Neural progenitor cell (in vitro differentiated cells): ENCODE measurements at regions not wholly inside any gene's neighbourhood (a gene's known extent, or its start where the extent isn't known, plus 50 kb on each side); places are given as distances from the start of the nearest gene placed in this dataset.

ENCODE experiments used
- CTCF ChIP-seq: fragments of 200-600 bp; sonication (generic); IDR thresholded peaks from 2 replicates; pipeline ENCODE4 v1.5.1; 2017; ENCODE audit warnings: antibody characterized with exemption, mild to moderate bottlenecking
- EZH2 ChIP-seq: fragments of 200-600 bp; sonication (generic); IDR thresholded peaks from 2 replicates; pipeline ENCODE4 v1.6.1; 2017; ENCODE audit warnings: antibody characterized with exemption, mild to moderate bottlenecking, moderate library complexity
- EZH2phosphoT487 ChIP-seq: fragments of 200-600 bp; sonication (generic); IDR thresholded peaks from 2 replicates; pipeline ENCODE4 v1.6.1; 2017; ENCODE audit warnings: antibody characterized with exemption

- TF ChIP-seq CTCF (no peak), EZH2 (no peak), EZH2phosphoT487 (no peak)
Measured at GRCh38 chr12:91275321-91275720, 92.7 kb upstream of the DCN start.
